ENCODE measurements at regions not wholly inside any gene's neighbourhood (a gene's known extent, or its start where the extent isn't known, plus 50 kb on each side); places are given as distances from the start of the nearest gene placed in this dataset.
A peak's percentile ranks its signal among the peaks of the same experiment; 100 is the strongest.

- CTCF ChIA-PET, result no interaction called here
- POLR2A ChIA-PET, result no interaction called here
Observed at GRCh38 chr5:143898381-143898780, 86.4 kb downstream of the HMHB1 start.

DNA sequence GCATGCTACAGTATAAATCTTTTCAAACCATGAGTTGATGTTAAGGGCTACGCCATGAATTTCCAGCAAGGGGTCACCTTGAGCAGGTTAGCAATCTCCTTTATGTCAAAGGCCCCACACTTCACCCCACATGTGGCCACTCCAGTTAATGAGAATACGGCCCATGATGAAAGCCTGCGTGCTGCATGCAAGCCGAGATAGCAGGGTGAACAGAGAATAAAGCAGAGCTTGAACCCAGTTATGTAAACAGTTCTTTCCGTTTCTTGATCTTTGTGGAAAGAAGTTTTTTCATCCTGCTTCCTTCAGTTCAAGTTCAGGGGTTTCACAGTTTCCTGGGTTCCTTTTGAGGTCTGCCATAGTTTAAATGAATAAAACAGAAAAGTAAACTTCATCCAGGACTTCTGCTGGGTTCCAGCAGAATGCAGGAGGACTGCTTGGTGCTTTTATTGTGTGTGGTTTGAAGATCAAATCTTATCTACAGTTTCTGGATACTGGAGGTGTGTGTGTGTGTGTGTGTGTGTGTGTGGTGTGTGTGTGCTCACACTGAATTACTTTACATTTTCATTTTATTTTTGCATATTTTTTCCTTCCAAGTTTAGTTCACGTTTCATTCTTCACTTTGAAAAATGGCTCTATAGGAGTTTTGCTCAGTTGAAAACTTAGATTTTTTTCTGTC, 87.1 kb downstream of the HMHB1 start:
- intact Hi-C loops (cut with micrococcal nuclease), result loop anchor here (5.0 kb wide), 2 partner anchors 288 to 293 kb away; no protein-coding TSS in a partner anchor
- Histone ChIP-seq H3K36me3 (ENCODE audit: control insufficient read depth in 2 of 3, insufficient read depth in 3 of 3, low read length in 3 of 3) (no peaks in the 10 kb centered on the region), H3K27me3 (ENCODE audit: control insufficient read depth in 2 of 2, insufficient read depth in 2 of 2, low read length in 2 of 2) (no peaks in the 10 kb centered on the region), H3K27ac (ENCODE audit: low read depth, low read length) (peak overlapping the region; percentile 21), H3K4me1 (ENCODE audit: control insufficient read depth in 2 of 2, insufficient read depth in 2 of 2, low read length in 2 of 2) (peaks cover 0 to 18% of the 10 kb centered on the region in 2 donors), H3K9me3 (ENCODE audit: control insufficient read depth in 2 of 3, low read length in 3 of 3) (no peaks in the 10 kb centered on the region), H3K4me3 (ENCODE audit: low read length) (no peak overlapping the region)
- Mint-ChIP-seq H3K4me3 (peak overlapping the region in 9 of 10 donors; percentile 27 to 71 (median 55)), H3K27me3 (no peaks in the 10 kb centered on the region), H3K27ac (peak overlapping the region in 7 of 9 donors; percentile 8 to 81 (median 78)), H3K36me3 (peaks cover 0 to 2% (median 0%) of the 10 kb centered on the region in 5 donors), H3K4me1 (peaks cover 6 to 43% (median 37%) of the 10 kb centered on the region in 7 donors), H3K9me3 (peaks cover 0 to 2% (median 0%) of the 10 kb centered on the region in 11 donors)
- ChIA-PET POLR2A (no interaction called here), CTCF (no interaction called here)
- DNase-seq (peak in 5 of 9 donors; percentile 3 to 26 (median 11)), ATAC-seq (peak; percentile 8)

More at GRCh38 chr5:143898381-143898780, 86.4 kb downstream of the HMHB1 start:
- ATAC-seq (peak; percentile 42), DNase-seq (peak in 5 of 9 donors; percentile 23 to 42 (median 33))
- intact Hi-C loops (cut with micrococcal nuclease), result loop anchor here (5.0 kb wide), 2 partner anchors 289 to 294 kb away; no protein-coding TSS in a partner anchor
- Histone ChIP-seq H3K4me1 (ENCODE audit: control insufficient read depth in 2 of 2, insufficient read depth in 2 of 2, low read length in 2 of 2) (peaks cover 0 to 18% of the 10 kb centered on the region in 2 donors), H3K9me3 (ENCODE audit: control insufficient read depth in 2 of 3, low read length in 3 of 3) (no peaks in the 10 kb centered on the region), H3K4me3 (ENCODE audit: low read length) (no peak overlapping the region), H3K36me3 (ENCODE audit: control insufficient read depth in 2 of 3, insufficient read depth in 3 of 3, low read length in 3 of 3) (no peaks in the 10 kb centered on the region), H3K27me3 (ENCODE audit: control insufficient read depth in 2 of 2, insufficient read depth in 2 of 2, low read length in 2 of 2) (no peaks in the 10 kb centered on the region), H3K27ac (ENCODE audit: low read depth, low read length) (peak overlapping the region; percentile 21)
- Mint-ChIP-seq H3K27me3 (no peaks in the 10 kb centered on the region), H3K4me1 (peaks cover 6 to 43% (median 37%) of the 10 kb centered on the region in 7 donors), H3K36me3 (peaks cover 0 to 2% (median 0%) of the 10 kb centered on the region in 5 donors), H3K27ac (peak overlapping the region; percentile 8 to 81 (median 75)), H3K4me3 (peak overlapping the region; percentile 8 to 71 (median 53)), H3K9me3 (peaks cover 0 to 2% (median 0%) of the 10 kb centered on the region in 11 donors)

- intact Hi-C loops (cut with micrococcal nuclease), result no loop called here
- peaks cover 0 to 2% (median 0%) of the 10 kb centered on the region in 11 donors for H3K9me3 Mint-ChIP-seq
- no peak overlapping the region for H3K27ac Mint-ChIP-seq
- no peak overlapping the region for H3K4me3 Mint-ChIP-seq
- no peaks in the 10 kb centered on the region for H3K4me1 Mint-ChIP-seq
- peaks cover 0 to 3% of the 10 kb centered on the region in 2 donors for H3K27me3 ChIP-seq (ENCODE audit: control insufficient read depth in 2 of 2, insufficient read depth in 2 of 2, low read length in 2 of 2)
- H3K36me3 ChIP-seq (ENCODE audit: control insufficient read depth in 2 of 3, insufficient read depth in 3 of 3, low read length in 3 of 3), result no peaks in the 10 kb centered on the region
- H3K9me3 ChIP-seq (ENCODE audit: control insufficient read depth in 2 of 3, low read length in 3 of 3), result no peaks in the 10 kb centered on the region
- ChIA-PET POLR2A (no interaction called here), CTCF (no interaction called here)
- H3K4me1 ChIP-seq (ENCODE audit: control insufficient read depth in 2 of 2, insufficient read depth in 2 of 2, low read length in 2 of 2), result no peaks in the 10 kb centered on the region
- peaks cover 0 to 3% (median 0%) of the 10 kb centered on the region in 5 donors for H3K27me3 Mint-ChIP-seq
- no peak for DNase-seq
- peaks cover 0 to 5% (median 0%) of the 10 kb centered on the region in 5 donors for H3K36me3 Mint-ChIP-seq
- no peak for ATAC-seq
- H3K4me3 ChIP-seq (ENCODE audit: low read length), result no peak overlapping the region
- no peak overlapping the region for H3K27ac ChIP-seq (ENCODE audit: low read depth, low read length)
Observed at GRCh38 chr5:143908959-143909358, 97.0 kb downstream of the HMHB1 start.

GRCh38 chr5:143913008-143913752, 101.2 kb downstream of the HMHB1 start:
- intact Hi-C loops (cut with micrococcal nuclease), result no loop called here
- CTCF ChIA-PET, result no interaction called here
- Histone ChIP-seq H3K27me3 (ENCODE audit: control insufficient read depth in 2 of 2, insufficient read depth in 2 of 2, low read length in 2 of 2) (peaks cover 0 to 3% of the 10 kb centered on the region in 2 donors), H3K36me3 (ENCODE audit: control insufficient read depth in 2 of 3, insufficient read depth in 3 of 3, low read length in 3 of 3) (no peaks in the 10 kb centered on the region), H3K9me3 (ENCODE audit: control insufficient read depth in 2 of 3, low read length in 3 of 3) (no peaks in the 10 kb centered on the region), H3K27ac (ENCODE audit: low read depth, low read length) (no peak overlapping the region), H3K4me3 (ENCODE audit: low read length) (no peak overlapping the region), H3K4me1 (ENCODE audit: control insufficient read depth in 2 of 2, insufficient read depth in 2 of 2, low read length in 2 of 2) (no peaks in the 10 kb centered on the region)
- Mint-ChIP-seq H3K36me3 (no peaks in the 10 kb centered on the region), H3K4me1 (peaks cover 0 to 15% (median 10%) of the 10 kb centered on the region in 7 donors), H3K27ac (no peak overlapping the region), H3K27me3 (peaks cover 0 to 21% (median 6%) of the 10 kb centered on the region in 5 donors), H3K9me3 (peaks cover 0 to 2% (median 0%) of the 10 kb centered on the region in 11 donors), H3K4me3 (no peak overlapping the region)
- no peak for DNase-seq
- no peak for ATAC-seq
- POLR2A ChIA-PET, result interaction anchor here (0.7 kb wide), 1 partner anchor 9 kb away, joined by 3 read pairs; no protein-coding TSS in a partner anchor

DNA sequence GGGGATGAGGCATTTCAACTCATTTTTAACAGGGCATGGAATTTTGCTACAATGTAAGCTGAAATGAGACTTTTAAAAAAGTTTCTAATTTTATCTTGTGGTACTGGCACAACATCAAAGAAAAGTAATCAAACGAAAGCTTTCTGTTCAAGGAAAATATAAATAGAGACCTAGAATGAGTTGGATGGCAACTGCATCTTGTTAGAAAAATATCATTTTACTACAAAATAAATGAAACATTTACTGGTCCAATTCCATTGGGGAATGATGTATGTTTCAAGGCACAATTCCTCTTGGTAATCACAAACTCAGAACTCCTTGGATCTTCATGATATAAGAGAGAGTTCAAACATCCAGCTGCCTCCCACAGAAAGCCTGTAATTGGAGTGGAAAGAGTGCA, 102.8 kb downstream of the HMHB1 start:
- H3K4me3 Mint-ChIP-seq, result no peak overlapping the region
- Histone ChIP-seq H3K4me1 (ENCODE audit: control insufficient read depth in 2 of 2, insufficient read depth in 2 of 2, low read length in 2 of 2) (no peaks in the 10 kb centered on the region), H3K27ac (ENCODE audit: low read depth, low read length) (no peak overlapping the region), H3K27me3 (ENCODE audit: control insufficient read depth in 2 of 2, insufficient read depth in 2 of 2, low read length in 2 of 2) (peaks cover 0 to 3% of the 10 kb centered on the region in 2 donors), H3K9me3 (ENCODE audit: control insufficient read depth in 2 of 3, low read length in 3 of 3) (no peaks in the 10 kb centered on the region), H3K4me3 (ENCODE audit: low read length) (no peak overlapping the region), H3K36me3 (ENCODE audit: control insufficient read depth in 2 of 3, insufficient read depth in 3 of 3, low read length in 3 of 3) (no peaks in the 10 kb centered on the region)
- POLR2A ChIA-PET, result no interaction called here
- intact Hi-C loops (cut with micrococcal nuclease), result no loop called here
- ATAC-seq (no peak), DNase-seq (no peak)
- H3K27me3 Mint-ChIP-seq, result peaks cover 0 to 25% (median 6%) of the 10 kb centered on the region in 5 donors
- no peaks in the 10 kb centered on the region for H3K36me3 Mint-ChIP-seq
- H3K4me1 Mint-ChIP-seq, result peaks cover 0 to 15% (median 10%) of the 10 kb centered on the region in 7 donors
- CTCF ChIA-PET, result no interaction called here
- peaks cover 0 to 3% (median 0%) of the 10 kb centered on the region in 11 donors for H3K9me3 Mint-ChIP-seq
- no peak overlapping the region for H3K27ac Mint-ChIP-seq

DNA sequence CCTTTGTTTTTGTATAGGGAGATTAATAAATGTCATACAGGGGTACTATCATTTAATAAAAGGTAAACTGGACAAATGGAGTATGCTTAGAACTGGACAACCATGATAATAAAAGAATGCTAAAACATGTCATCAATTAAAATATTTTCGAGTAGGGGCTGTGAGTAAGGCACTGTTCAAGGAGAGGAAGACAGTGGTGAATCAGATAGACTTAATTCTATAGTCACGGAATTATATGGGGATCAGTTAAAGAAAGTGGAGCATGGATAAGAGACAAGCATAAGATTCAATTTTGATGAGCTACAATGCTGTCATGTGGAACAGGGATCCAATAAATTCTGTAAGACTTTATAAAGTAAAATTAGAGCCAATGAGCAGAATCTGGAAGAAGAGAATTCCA, 104.5 kb downstream of the HMHB1 start:
- H3K9me3 Mint-ChIP-seq, result peaks cover 0 to 3% (median 0%) of the 10 kb centered on the region in 11 donors
- no peak overlapping the region for H3K27ac Mint-ChIP-seq
- Histone ChIP-seq H3K27ac (ENCODE audit: low read depth, low read length) (no peak overlapping the region), H3K4me3 (ENCODE audit: low read length) (no peak overlapping the region), H3K4me1 (ENCODE audit: control insufficient read depth in 2 of 2, insufficient read depth in 2 of 2, low read length in 2 of 2) (no peaks in the 10 kb centered on the region), H3K9me3 (ENCODE audit: control insufficient read depth in 2 of 3, low read length in 3 of 3) (no peaks in the 10 kb centered on the region), H3K36me3 (ENCODE audit: control insufficient read depth in 2 of 3, insufficient read depth in 3 of 3, low read length in 3 of 3) (no peaks in the 10 kb centered on the region), H3K27me3 (ENCODE audit: control insufficient read depth in 2 of 2, insufficient read depth in 2 of 2, low read length in 2 of 2) (peaks cover 0 to 3% of the 10 kb centered on the region in 2 donors)
- DNase-seq (no peak), ATAC-seq (no peak)
- no peaks in the 10 kb centered on the region for H3K36me3 Mint-ChIP-seq
- no peak overlapping the region for H3K4me3 Mint-ChIP-seq
- ChIA-PET POLR2A (no interaction called here), CTCF (interaction anchor here (0.6 to 0.7 kb wide), 2 partner anchors 9 to 177 kb away, joined by 4 read pairs; no protein-coding TSS in a partner anchor)
- intact Hi-C loops (cut with micrococcal nuclease), result no loop called here
- H3K4me1 Mint-ChIP-seq, result peaks cover 0 to 15% (median 10%) of the 10 kb centered on the region in 7 donors
- peaks cover 0 to 25% (median 6%) of the 10 kb centered on the region in 5 donors for H3K27me3 Mint-ChIP-seq

All from naive thymus-derived CD4-positive, alpha-beta T cell (primary cell).